Mesenchymal stem cell (in vitro differentiated cells and primary cell): ENCODE measurements at regions not wholly inside any gene's neighbourhood (a gene's known extent, or its start where the extent isn't known, plus 50 kb on each side); places are given as distances from the start of the nearest gene placed in this dataset.
A peak's percentile ranks its signal among the peaks of the same experiment; 100 is the strongest.

ENCODE experiments used
- DNase-seq: peaks from one replicate; pipeline ENCODE4 v3.0.0-alpha.2; 2013
- H2AFZ ChIP-seq: one replicate; pipeline ENCODE4 v1.6.1; 2013; ENCODE audit warnings: low read depth, mild to moderate bottlenecking, control low read depth, inconsistent platforms, low read length, moderate library complexity
- H2AK5ac ChIP-seq: 2 replicates; pipeline ENCODE4 v1.6.1; 2013; ENCODE audit warnings: low read length, moderate library complexity, mild to moderate bottlenecking, inconsistent platforms; ENCODE audit not compliant: severe bottlenecking
- H2BK120ac ChIP-seq: one replicate; pipeline ENCODE4 v1.6.1; 2013; ENCODE audit warnings: low read depth, mild to moderate bottlenecking, inconsistent platforms, low read length, moderate library complexity
- H2BK12ac ChIP-seq, 2 experiments: one replicate each; pipeline ENCODE4 v1.6.1; 2013; ENCODE audit warnings: inconsistent platforms in 2 of 2, low read length in 2 of 2, mild to moderate bottlenecking in 2 of 2, moderate library complexity in 2 of 2, control low read depth in 1 of 2
- H2BK15ac ChIP-seq: one replicate; pipeline ENCODE4 v1.6.1; 2013; ENCODE audit warnings: mild to moderate bottlenecking, low read depth, inconsistent platforms; ENCODE audit not compliant: poor library complexity, severe bottlenecking
- H2BK5ac ChIP-seq: 2 replicates; pipeline ENCODE4 v1.6.1; 2013; ENCODE audit warnings: low read depth, mild to moderate bottlenecking, low read length, control low read depth, inconsistent platforms; ENCODE audit not compliant: poor library complexity, severe bottlenecking
- H3K14ac ChIP-seq, 2 experiments: one replicate each; pipeline ENCODE4 v1.6.1; 2013; ENCODE audit warnings: inconsistent platforms in 2 of 2, low read length in 2 of 2, control low read depth in 1 of 2, mild to moderate bottlenecking in 1 of 2, moderate library complexity in 1 of 2
- H3K18ac ChIP-seq, 2 experiments: one replicate each; pipeline ENCODE4 v1.6.1; 2013; ENCODE audit warnings: inconsistent platforms in 2 of 2, low read length in 2 of 2, control low read depth in 1 of 2, low read depth in 1 of 2, mild to moderate bottlenecking in 1 of 2
- H3K23ac ChIP-seq, 2 experiments: one replicate each; pipeline ENCODE4 v1.6.1; 2013; ENCODE audit warnings: inconsistent platforms in 2 of 2, low read length in 2 of 2, mild to moderate bottlenecking in 2 of 2, moderate library complexity in 2 of 2, control low read depth in 1 of 2
- H3K27ac ChIP-seq: 2 replicates; pipeline ENCODE4 v1.5.1; 2013; ENCODE audit warnings: mild to moderate bottlenecking, moderate library complexity, low read length, control low read depth, inconsistent platforms; ENCODE audit not compliant: poor library complexity, severe bottlenecking
- H3K27me3 ChIP-seq, 2 experiments: 2 replicates each; pipeline versions ENCODE4 v1.6.1 to v1.7.0; 2013; ENCODE audit warnings: low read length in 2 of 2, mild to moderate bottlenecking in 2 of 2, moderate library complexity in 2 of 2, control low read depth in 1 of 2, inconsistent platforms in 1 of 2; ENCODE audit not compliant: control insufficient read depth in 1 of 2, insufficient read depth in 1 of 2
- H3K36me3 ChIP-seq, 2 experiments: 2 replicates each; pipeline versions ENCODE4 v1.6.1 to v1.7.0; 2013; ENCODE audit warnings: low read length in 2 of 2, control low read depth in 1 of 2, inconsistent platforms in 1 of 2, low read depth in 1 of 2, mild to moderate bottlenecking in 1 of 2; ENCODE audit not compliant: insufficient read depth in 2 of 2, control insufficient read depth in 1 of 2
- H3K4ac ChIP-seq, 2 experiments: one replicate each; pipeline ENCODE4 v1.6.1; 2013; ENCODE audit warnings: inconsistent platforms in 2 of 2, low read length in 2 of 2, mild to moderate bottlenecking in 2 of 2, moderate library complexity in 2 of 2, control low read depth in 1 of 2, low read depth in 1 of 2
- H3K4me1 ChIP-seq: 2 replicates; pipeline ENCODE4 v1.6.1; 2013; ENCODE audit warnings: low read depth, low read length, control low read depth; ENCODE audit not compliant: control insufficient read depth, insufficient read depth
- H3K4me2 ChIP-seq: 2 replicates; pipeline ENCODE4 v1.6.1; 2013; ENCODE audit warnings: low read length, mild to moderate bottlenecking, inconsistent platforms; ENCODE audit not compliant: poor library complexity, severe bottlenecking
- H3K4me3 ChIP-seq, 2 experiments: 2 replicates each; pipeline versions ENCODE4 v1.5.1 to v1.7.0; 2013; ENCODE audit warnings: low read length in 2 of 2, mild to moderate bottlenecking in 2 of 2, control low read depth in 1 of 2, low read depth in 1 of 2; ENCODE audit not compliant: insufficient read depth in 1 of 2
- H3K79me1 ChIP-seq: replicated peaks from 2 replicates; pipeline ENCODE4 v1.6.1; 2013; ENCODE audit warnings: mild to moderate bottlenecking, control low read depth, low read length, inconsistent platforms; ENCODE audit not compliant: poor library complexity, severe bottlenecking
- H3K9ac ChIP-seq: 2 replicates; pipeline ENCODE4 v1.7.0; 2013; ENCODE audit warnings: mild to moderate bottlenecking, low read length, moderate library complexity
- H3K9me3 ChIP-seq: 2 replicates; pipeline ENCODE4 v1.7.0; 2013; ENCODE audit warnings: mild to moderate bottlenecking, low read length; ENCODE audit not compliant: control insufficient read depth
- H4K8ac ChIP-seq: one replicate; pipeline ENCODE4 v1.6.1; 2013; ENCODE audit warnings: inconsistent platforms, mild to moderate bottlenecking, low read length, moderate library complexity
- H4K91ac ChIP-seq: one replicate; pipeline ENCODE4 v1.6.1; 2013; ENCODE audit warnings: mild to moderate bottlenecking, low read length, inconsistent platforms
- WGBS: methylation state at CpG from one replicate; pipeline ENCODE4 v1.1.7; 2013; ENCODE audit warnings: mixed read lengths; 5-methylcytosine and 5-hydroxymethylcytosine counted together

GRCh38 chr6:71621918-71622519, 264.3 kb upstream of the RIMS1 start:
- Histone ChIP-seq H3K23ac (no peak overlapping the region), H3K79me1 (no peaks in the 10 kb centered on the region), H3K14ac (no peak overlapping the region), H4K8ac (no peak overlapping the region), H3K18ac (no peak overlapping the region), H3K36me3 (peaks cover 0 to 3% of the 10 kb centered on the region in 2 experiments), H2AFZ (no peak overlapping the region), H3K27me3 (no peaks in the 10 kb centered on the region), H3K4me2 (no peak overlapping the region), H3K4ac (no peak overlapping the region), H3K9ac (no peak overlapping the region), H2AK5ac (no peak overlapping the region), H2BK12ac (no peak overlapping the region), H4K91ac (no peak overlapping the region), H3K9me3 (peaks cover 10% of the 10 kb centered on the region), H3K27ac (no peak overlapping the region), H3K4me3 (no peak overlapping the region), H2BK15ac (no peak overlapping the region), H2BK5ac (no peak overlapping the region), H3K4me1 (no peaks in the 10 kb centered on the region), H2BK120ac (no peak overlapping the region)
- peak; percentile 3 for DNase-seq
- WGBS, result 23% methylated on average over 2 of the region's 3 CpGs

DNA sequence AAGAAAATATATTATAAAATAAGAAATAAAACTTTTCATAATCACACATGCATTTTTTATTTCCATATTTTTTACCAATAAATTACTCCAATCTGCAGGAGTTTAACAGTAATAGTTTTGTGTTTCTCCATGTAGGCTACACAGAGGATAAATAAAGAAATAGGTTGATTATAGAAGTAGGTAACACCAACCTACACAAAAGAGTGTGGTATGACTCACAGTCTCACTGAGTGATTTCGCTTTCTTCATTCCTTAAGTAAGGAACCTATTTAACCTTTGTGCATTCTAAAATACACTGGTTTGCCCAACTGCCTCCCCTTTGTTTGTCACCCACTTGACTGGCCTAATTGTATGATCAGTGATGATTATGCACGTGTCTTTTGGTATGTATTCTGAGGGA, 244.2 kb upstream of the RIMS1 start:
- Histone ChIP-seq H3K79me1 (no peaks in the 10 kb centered on the region), H3K23ac (no peak overlapping the region), H3K36me3 (no peaks in the 10 kb centered on the region), H3K27ac (no peak overlapping the region), H2BK5ac (no peak overlapping the region), H3K14ac (no peak overlapping the region), H3K4ac (no peak overlapping the region), H3K4me3 (no peak overlapping the region), H2AFZ (no peak overlapping the region), H2BK15ac (no peak overlapping the region), H2AK5ac (no peak overlapping the region), H4K8ac (no peak overlapping the region), H3K9me3 (peaks cover 14% of the 10 kb centered on the region), H2BK120ac (no peak overlapping the region), H4K91ac (no peak overlapping the region), H3K4me2 (no peak overlapping the region), H2BK12ac (no peak overlapping the region), H3K9ac (no peak overlapping the region), H3K4me1 (no peaks in the 10 kb centered on the region), H3K27me3 (no peaks in the 10 kb centered on the region), H3K18ac (no peak overlapping the region)
- 90% methylated on average over 2 of the region's 2 CpGs for WGBS
- DNase-seq, result no peak

DNA sequence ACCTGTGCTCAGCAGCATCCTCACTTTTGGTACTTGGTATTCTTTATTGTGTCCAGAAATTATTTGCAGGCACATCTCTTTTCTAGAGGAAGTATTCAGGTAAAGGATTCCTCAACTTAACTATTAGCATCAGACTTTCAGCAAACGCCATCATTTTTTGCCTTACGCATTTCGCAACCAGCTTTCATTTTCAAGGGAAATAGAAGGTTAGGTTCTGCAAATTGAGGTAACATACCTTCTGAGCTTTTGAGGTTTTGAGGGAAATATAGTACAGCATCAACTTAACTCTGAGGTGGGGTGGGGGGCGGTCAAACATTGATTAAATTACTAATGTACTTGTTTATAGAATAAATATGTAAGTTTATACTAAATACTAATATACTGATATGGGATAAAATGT, 243.6 kb upstream of the RIMS1 start:
- Histone ChIP-seq H2AK5ac (no peak overlapping the region), H3K4me1 (no peaks in the 10 kb centered on the region), H3K9ac (no peak overlapping the region), H3K9me3 (peaks cover 21% of the 10 kb centered on the region), H3K4me2 (no peak overlapping the region), H2AFZ (no peak overlapping the region), H4K91ac (no peak overlapping the region), H3K4me3 (no peak overlapping the region), H2BK5ac (no peak overlapping the region), H3K36me3 (no peaks in the 10 kb centered on the region), H2BK12ac (no peak overlapping the region), H3K79me1 (no peaks in the 10 kb centered on the region), H3K23ac (no peak overlapping the region), H2BK15ac (no peak overlapping the region), H3K18ac (no peak overlapping the region), H3K14ac (no peak overlapping the region), H2BK120ac (no peak overlapping the region), H3K27me3 (no peaks in the 10 kb centered on the region), H3K27ac (no peak overlapping the region), H4K8ac (no peak overlapping the region), H3K4ac (no peak overlapping the region)
- WGBS, result 100% methylated on average over 3 of the region's 4 CpGs
- no peak for DNase-seq

DNA sequence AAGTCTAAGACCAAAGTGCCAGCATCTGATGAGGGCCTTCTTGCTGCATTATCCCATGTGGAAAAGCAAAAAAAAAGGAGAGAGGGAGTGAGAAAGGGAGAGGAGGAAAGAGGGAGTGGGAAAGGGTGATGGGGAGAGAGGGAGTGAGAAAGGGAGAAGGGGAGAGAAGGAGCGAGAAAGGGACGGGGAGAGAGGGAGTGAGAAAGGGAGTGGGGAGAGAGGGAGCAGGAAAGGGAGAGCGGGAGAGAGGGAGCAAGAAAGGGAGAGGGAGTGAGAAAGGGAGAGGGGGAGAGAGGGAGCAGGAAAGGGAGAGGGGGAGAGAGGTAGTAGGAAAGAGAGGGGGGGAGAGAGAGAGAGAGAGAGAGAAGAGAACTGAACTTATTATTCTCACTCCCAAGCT, 241.1 kb upstream of the RIMS1 start:
- no peak overlapping the region for H2AFZ ChIP-seq
- H3K79me1 ChIP-seq, result peaks cover 2% of the 10 kb centered on the region
- 100% methylated on average over 2 of the region's 3 CpGs for WGBS

More for the DNA sequence above, 241.1 kb upstream of the RIMS1 start:
- no peak overlapping the region for H3K18ac ChIP-seq
- H4K91ac ChIP-seq, result no peak overlapping the region
- H3K14ac ChIP-seq, result no peak overlapping the region
- H3K9me3 ChIP-seq, result peaks cover 34% of the 10 kb centered on the region
- no peak overlapping the region for H3K4ac ChIP-seq
- no peak overlapping the region for H2BK120ac ChIP-seq
- H3K4me3 ChIP-seq, result no peak overlapping the region
- H3K27ac ChIP-seq, result no peak overlapping the region
- no peak overlapping the region for H3K4me2 ChIP-seq
- H3K23ac ChIP-seq, result no peak overlapping the region
- no peak overlapping the region for H4K8ac ChIP-seq
- H2AK5ac ChIP-seq, result no peak overlapping the region
- no peak overlapping the region for H2BK12ac ChIP-seq
- H3K9ac ChIP-seq, result no peak overlapping the region
- no peaks in the 10 kb centered on the region for H3K27me3 ChIP-seq
- H3K4me1 ChIP-seq, result no peaks in the 10 kb centered on the region
- H2BK5ac ChIP-seq, result no peak overlapping the region
- no peaks in the 10 kb centered on the region for H3K36me3 ChIP-seq
- no peak overlapping the region for H2BK15ac ChIP-seq
- DNase-seq, result no peak
